Upper lobe of right lung (tissue), 1 donor: ENCODE measurements at regions not wholly inside any gene's neighbourhood (a gene's known extent, or its start where the extent isn't known, plus 50 kb on each side); places are given as distances from the start of the nearest gene placed in this dataset.

Source experiments
- ATAC-seq: fragments of 200-7000 bp; cut with Tn5 transposase; one replicate; pipeline ENCODE4 v1.9.1; 2020; ENCODE audit warnings: mild to moderate bottlenecking, moderate library complexity
- DNase-seq: peaks from one replicate; pipeline ENCODE4 v3.0.0-alpha.2; 2020
- H3K27ac ChIP-seq: fragments of 200-600 bp; one replicate; pipeline ENCODE4 v1.8.0; 2022
- H3K27me3 ChIP-seq: fragments of 200-600 bp; one replicate; pipeline ENCODE4 v1.8.0; 2022; ENCODE audit warnings: mild to moderate bottlenecking
- H3K36me3 ChIP-seq: fragments of 200-600 bp; one replicate; pipeline ENCODE4 v1.8.0; 2022
- H3K4me1 ChIP-seq: fragments of 200-600 bp; one replicate; pipeline ENCODE4 v1.8.0; 2022
- H3K4me3 ChIP-seq: fragments of 200-600 bp; one replicate; pipeline ENCODE4 v1.8.0; 2022; ENCODE audit warnings: mild to moderate bottlenecking
- H3K9me3 ChIP-seq: fragments of 200-600 bp; one replicate; pipeline ENCODE4 v1.8.0; 2022
- intact Hi-C: fragments of 100-400 bp; cut with DNase I; formaldehyde crosslinking; loops from one replicate; pipeline ENCODE4 v1.11.0; 2022
- TF ChIP-seq, protein P1 (sequence below): fragments of 200-600 bp; IDR thresholded peaks from one replicate; pipeline ENCODE4 v1.8.0; 2022; ENCODE audit warnings: antibody characterized with exemption
- donor health status: DM: no; HTN: yes; CAD: no; lungs with severe emphysema.

DNA sequence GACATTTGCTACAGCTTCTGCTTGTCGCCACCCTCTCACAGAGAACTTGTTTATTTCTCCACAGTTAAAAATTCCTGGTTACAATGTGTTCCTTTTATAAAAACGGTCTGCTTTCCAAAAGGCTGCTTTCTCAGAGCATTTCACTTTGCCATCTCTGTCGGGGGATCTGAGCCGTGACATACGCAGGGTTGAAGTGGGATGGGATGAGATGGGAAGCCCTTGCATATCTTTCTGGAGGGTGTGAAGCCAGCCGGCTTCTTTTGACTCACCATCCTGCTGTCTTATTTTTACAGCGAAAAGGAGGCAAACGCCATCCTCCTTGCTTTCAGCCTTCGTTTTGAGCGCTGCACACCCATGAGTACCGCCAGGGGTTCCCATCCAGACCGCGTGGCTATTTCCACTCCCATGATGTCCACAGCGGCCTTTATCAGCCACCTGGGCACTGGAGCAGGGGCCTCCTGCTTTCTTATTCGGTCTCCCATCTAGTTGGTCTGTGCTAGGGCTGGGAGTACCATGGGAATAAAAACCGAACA lies 99.8 kb upstream of the GATB start:
- Histone ChIP-seq H3K27ac (no peak overlapping the region), H3K9me3 (no peaks in the 10 kb centered on the region), H3K36me3 (no peaks in the 10 kb centered on the region), H3K4me3 (no peak overlapping the region), H3K27me3 (no peaks in the 10 kb centered on the region), H3K4me1 (no peaks in the 10 kb centered on the region)
- ATAC-seq (no peak), DNase-seq (no peak)
- intact Hi-C loops: no loop called here
- TF ChIP-seq, protein P1, sequence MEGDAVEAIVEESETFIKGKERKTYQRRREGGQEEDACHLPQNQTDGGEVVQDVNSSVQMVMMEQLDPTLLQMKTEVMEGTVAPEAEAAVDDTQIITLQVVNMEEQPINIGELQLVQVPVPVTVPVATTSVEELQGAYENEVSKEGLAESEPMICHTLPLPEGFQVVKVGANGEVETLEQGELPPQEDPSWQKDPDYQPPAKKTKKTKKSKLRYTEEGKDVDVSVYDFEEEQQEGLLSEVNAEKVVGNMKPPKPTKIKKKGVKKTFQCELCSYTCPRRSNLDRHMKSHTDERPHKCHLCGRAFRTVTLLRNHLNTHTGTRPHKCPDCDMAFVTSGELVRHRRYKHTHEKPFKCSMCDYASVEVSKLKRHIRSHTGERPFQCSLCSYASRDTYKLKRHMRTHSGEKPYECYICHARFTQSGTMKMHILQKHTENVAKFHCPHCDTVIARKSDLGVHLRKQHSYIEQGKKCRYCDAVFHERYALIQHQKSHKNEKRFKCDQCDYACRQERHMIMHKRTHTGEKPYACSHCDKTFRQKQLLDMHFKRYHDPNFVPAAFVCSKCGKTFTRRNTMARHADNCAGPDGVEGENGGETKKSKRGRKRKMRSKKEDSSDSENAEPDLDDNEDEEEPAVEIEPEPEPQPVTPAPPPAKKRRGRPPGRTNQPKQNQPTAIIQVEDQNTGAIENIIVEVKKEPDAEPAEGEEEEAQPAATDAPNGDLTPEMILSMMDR: no peak

DNA sequence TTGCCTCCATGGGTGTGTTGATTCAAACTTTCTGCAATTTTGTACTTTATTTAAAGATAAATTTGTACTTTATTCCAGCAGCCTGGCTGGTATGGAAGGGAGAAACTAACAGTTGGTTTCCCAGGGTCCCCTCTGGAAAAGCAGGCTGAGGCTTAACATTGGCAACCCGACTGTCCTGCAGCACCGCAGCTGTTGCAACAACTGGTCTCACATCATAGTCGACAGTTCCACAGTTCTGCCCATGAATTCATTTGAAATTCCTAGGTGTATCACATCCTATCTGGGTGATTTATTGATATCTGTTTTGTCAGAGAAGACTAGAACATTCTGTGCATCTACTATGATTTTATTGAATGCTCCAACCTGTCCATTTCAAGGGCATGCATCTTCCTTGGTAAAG lies 98.8 kb upstream of the GATB start:
- H3K4me3 ChIP-seq: no peak overlapping the region
- no peaks in the 10 kb centered on the region for H3K9me3 ChIP-seq
- H3K36me3 ChIP-seq: no peaks in the 10 kb centered on the region
- TF ChIP-seq, protein P1: no peak
- no peaks in the 10 kb centered on the region for H3K4me1 ChIP-seq
- intact Hi-C loops: no loop called here
- H3K27ac ChIP-seq: no peak overlapping the region
- ATAC-seq: no peak
- H3K27me3 ChIP-seq: no peaks in the 10 kb centered on the region
- DNase-seq: no peak

DNA sequence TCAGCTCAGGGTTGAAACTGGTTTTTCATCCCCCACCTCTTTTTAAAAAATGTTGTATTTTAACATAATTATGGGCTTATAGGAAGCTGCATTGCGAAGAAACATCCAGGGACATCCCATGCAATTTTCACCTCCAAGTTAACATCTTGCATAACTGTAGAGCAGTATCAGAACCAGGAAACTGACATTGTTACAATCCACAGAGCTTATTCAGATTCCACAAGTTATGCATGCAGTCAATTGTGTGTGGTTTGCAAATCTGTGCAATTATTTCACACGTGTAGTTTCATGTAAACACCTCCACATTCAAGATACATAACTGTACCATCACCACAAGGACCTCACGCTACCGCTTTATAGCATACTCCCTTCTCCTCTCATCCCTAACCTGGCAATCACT lies 97.5 kb upstream of the GATB start:
- Histone ChIP-seq H3K27me3 (no peaks in the 10 kb centered on the region), H3K36me3 (no peaks in the 10 kb centered on the region), H3K27ac (no peak overlapping the region), H3K9me3 (no peaks in the 10 kb centered on the region), H3K4me3 (no peak overlapping the region), H3K4me1 (no peaks in the 10 kb centered on the region)
- intact Hi-C loops: no loop called here
- ATAC-seq: no peak
- no peak for DNase-seq
- TF ChIP-seq, protein P1: no peak

DNA sequence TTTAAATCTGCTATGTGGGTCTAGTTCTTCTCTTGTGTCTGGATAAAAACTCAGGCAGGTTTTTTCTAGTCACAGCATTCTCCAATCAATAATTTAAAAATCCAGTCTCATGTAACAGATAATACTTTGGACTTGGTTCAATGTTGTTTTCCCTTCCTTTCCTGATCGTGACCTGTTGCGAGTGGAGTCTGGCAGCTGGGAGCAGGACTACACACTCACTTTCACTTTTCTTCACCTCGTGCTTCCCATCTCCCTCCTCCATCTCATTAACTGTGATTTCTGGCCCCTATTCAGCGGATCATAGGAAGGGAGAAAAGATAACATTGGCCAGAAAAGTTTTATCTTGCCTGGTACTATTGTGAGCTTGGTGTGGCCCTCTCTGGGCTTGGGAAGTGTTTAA lies 96.6 kb upstream of the GATB start:
- ATAC-seq: no peak

DNA sequence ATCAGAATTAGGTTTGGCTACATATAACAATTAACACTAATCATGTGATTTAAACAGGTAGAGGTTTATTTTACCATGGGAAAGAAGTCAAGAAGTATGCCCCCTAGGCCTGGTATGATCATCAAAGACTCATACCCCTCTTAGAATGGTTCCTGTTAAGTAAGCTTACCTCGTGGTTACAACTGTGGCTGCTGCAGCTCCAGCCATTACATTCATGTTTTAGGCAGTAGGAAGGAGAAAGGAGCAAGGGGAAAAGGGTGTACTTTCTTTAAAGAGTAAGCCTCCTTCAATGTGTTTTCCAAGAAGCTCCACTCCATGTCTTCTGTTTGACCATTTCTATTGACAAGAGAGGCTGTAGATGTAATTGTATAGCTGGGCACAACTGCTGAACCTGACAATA lies 94.9 kb upstream of the GATB start:
- H3K4me1 ChIP-seq: no peaks in the 10 kb centered on the region
- TF ChIP-seq, protein P1: no peak
- DNase-seq (no peak), ATAC-seq (no peak)
- H3K27me3 ChIP-seq: no peaks in the 10 kb centered on the region
- no peaks in the 10 kb centered on the region for H3K9me3 ChIP-seq
- intact Hi-C loops: no loop called here
- H3K4me3 ChIP-seq: no peak overlapping the region
- no peak overlapping the region for H3K27ac ChIP-seq
- no peaks in the 10 kb centered on the region for H3K36me3 ChIP-seq

More for the DNA sequence above, 96.6 kb upstream of the GATB start:
- H3K9me3 ChIP-seq: no peaks in the 10 kb centered on the region
- intact Hi-C loops: no loop called here
- no peak overlapping the region for H3K4me3 ChIP-seq
- DNase-seq: no peak
- no peaks in the 10 kb centered on the region for H3K27me3 ChIP-seq
- H3K36me3 ChIP-seq: no peaks in the 10 kb centered on the region
- H3K27ac ChIP-seq: no peak overlapping the region
- no peaks in the 10 kb centered on the region for H3K4me1 ChIP-seq
- TF ChIP-seq, protein P1: no peak

DNA sequence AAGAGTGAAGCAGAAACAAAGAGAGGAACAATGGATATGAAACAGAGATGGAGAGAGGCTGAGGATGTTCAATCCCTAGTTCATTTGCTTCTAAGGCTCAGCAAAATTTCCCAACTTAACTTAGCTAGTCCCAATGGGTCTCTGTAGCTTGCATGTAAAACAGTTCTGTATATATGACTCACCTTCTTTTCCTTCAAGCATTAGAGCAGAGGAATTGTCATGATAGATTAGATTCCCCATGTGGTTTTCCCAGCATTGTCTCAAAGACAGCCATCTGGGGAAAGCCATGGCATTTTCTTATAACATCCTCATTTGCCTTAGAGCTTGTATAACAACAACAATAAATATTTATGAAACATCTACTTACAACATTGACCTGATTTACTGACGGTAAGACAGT lies 93.9 kb upstream of the GATB start:
- no peaks in the 10 kb centered on the region for H3K9me3 ChIP-seq
- H3K36me3 ChIP-seq: no peaks in the 10 kb centered on the region
- no peaks in the 10 kb centered on the region for H3K27me3 ChIP-seq
- H3K4me1 ChIP-seq: no peaks in the 10 kb centered on the region
- H3K4me3 ChIP-seq: no peak overlapping the region
- no peak overlapping the region for H3K27ac ChIP-seq
- intact Hi-C loops: no loop called here
- ATAC-seq (no peak), DNase-seq (no peak)
- TF ChIP-seq, protein P1: no peak
